Right kidney (tissue), 1 donor: ENCODE measurements at regions not wholly inside any gene's neighbourhood (a gene's known extent, or its start where the extent isn't known, plus 50 kb on each side); places are given as distances from the start of the nearest gene placed in this dataset.

Experiments
- DNase-seq: peaks from one replicate; pipeline ENCODE4 v3.0.0-alpha.2; 2016

- no peak for DNase-seq
These were observed 236.8 kb upstream of the FAM98A start for GRCh38 chr2:33835911-33836310.

GRCh38 chr2:33822964-33823363 lies 223.9 kb upstream of the FAM98A start:
- DNase-seq, result no peak

GRCh38 chr2:33812707-33813106 lies 213.6 kb upstream of the FAM98A start:
- DNase-seq, result no peak

DNA sequence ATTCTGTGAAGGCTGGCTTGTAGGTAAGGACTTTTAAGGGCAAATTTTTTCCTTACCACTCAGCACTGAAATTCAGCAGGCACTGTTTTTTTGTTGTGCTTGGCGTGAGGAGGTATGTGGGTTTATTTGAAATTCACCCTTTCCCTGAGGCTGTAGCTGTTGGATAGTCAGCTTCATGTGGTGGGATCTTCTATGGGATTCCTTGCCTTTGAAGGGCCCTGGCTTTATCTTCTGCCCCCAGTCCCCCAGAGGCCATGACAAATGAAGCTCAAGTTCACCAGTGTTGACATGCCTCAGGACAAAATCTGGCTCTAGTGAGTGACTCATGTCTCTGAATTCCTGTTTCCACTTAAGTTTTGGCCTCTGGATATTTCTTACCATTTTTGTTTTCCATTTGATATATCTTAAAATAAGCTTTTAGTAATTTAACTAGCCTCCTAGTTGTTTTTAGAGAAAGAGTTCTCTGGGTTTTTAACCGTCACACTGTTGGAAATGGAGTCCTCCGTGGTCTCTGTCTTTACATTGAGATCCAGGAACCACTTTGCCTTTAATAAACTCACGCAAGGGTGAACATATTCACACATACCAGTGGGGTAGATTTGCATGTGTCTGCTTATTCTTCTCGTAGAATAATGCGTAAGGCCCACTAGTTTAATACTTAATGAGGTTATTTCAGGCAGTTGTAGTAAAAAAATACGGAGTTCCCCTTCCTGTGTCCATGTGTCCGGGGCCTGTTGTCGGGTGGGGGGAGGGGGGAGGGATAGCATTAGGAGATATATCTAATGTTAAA lies 211.1 kb upstream of the FAM98A start:
- no peak for DNase-seq

- DNase-seq, result no peak
These were observed 206.9 kb upstream of the FAM98A start for GRCh38 chr2:33806041-33806440.

DNA sequence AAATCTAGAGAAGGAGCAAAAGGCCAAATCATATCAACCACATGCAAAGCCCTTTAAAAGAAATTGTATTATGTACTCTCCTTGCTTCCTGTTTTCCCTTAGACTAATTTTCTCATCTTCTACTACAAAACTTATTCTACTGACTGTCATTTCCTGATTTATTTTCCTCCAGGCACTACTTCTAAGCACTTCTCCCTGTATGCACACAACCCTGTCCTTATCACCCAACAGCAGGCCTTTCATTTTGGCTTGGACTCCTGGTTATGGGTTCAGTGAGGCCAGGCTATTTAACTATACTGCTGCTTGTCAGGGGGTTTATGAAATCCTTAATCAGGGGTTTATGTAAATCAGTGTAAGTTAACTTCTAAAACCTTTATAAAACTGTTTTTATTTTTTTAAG lies 205.1 kb upstream of the FAM98A start:
- DNase-seq, result no peak

GRCh38 chr2:33796511-33796910 lies 197.4 kb upstream of the FAM98A start:
- no peak for DNase-seq

DNA sequence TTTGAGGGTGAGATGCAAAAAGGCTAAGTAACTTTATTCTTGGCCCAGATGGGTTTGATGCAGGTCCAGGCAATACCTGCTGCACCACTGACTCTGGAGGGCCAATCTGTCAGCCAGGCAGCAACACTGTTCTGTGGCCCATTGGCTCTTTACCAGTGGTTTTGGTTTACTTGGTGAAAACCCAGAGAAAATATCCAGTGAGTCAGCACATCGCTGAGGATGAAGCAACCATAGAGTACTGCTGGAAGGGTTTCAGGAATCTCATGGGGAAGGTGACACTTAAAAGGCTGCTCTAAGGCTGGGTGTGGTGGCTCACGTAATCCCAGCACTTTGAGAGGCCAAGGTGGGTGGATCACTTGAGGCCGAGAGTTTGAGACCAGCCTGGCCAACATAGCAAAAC lies 192.5 kb upstream of the FAM98A start:
- DNase-seq, result no peak

DNA sequence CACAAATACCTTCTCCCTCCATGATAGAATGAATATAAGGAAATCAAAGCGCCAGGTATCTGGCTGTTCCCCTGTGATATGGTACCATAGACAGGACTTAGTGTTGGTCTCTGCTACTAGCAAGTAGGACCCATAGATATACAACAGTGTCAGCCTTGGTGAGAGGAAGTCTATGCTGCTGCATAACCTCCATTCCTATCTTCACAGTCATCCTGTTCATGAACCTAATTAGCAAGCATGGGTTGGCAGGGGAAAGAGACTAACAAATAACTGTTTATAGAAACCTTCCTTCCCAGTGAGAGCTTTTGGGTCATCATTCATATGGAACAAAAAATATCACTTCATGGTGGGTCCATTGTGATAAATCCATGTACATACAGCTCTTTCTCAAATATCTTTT lies 188.9 kb upstream of the FAM98A start:
- DNase-seq, result no peak

GRCh38 chr2:33786881-33787280 lies 187.8 kb upstream of the FAM98A start:
- no peak for DNase-seq

DNA sequence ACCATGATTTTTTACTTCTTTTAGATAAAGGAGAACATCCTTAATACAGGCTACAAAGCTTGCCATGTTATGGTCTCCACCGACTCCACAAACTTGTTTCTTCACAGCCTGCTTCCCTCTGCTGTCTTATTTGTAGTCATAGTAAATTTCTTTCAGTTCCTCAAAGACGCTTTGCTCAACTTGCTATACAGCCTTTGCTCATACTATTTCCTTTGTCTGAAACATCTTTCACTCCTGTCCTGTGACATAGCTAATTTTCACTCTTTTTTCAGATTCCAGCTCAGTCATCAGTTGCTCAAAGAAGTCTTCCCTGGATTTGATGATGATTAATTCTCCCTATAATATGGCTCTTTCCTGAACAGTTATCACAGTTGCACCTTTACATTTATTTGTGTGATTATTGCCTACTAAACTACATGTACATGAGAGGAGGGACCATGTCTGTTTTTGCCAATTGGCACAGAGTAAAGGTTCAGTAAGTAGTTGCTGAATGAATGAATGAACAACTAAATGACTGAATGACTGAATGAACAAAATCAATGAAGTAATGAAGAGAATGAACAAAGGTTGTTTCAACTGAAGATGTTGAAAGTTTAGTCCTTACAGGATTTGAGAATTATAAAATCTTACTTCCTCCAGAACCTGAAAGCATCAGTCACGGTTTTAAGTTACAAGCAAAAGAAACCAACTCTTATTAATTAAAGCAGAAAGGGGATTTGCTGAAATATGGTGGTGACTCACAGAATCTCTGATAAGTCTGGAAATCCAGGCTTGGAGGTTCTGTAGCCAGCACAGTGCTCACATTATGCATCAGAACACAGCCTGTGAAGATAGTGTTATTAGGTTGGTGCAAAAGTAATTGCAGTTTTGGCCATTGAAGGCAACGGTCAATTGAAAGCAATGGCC lies 186.4 kb upstream of the FAM98A start:
- no peak for DNase-seq

DNA sequence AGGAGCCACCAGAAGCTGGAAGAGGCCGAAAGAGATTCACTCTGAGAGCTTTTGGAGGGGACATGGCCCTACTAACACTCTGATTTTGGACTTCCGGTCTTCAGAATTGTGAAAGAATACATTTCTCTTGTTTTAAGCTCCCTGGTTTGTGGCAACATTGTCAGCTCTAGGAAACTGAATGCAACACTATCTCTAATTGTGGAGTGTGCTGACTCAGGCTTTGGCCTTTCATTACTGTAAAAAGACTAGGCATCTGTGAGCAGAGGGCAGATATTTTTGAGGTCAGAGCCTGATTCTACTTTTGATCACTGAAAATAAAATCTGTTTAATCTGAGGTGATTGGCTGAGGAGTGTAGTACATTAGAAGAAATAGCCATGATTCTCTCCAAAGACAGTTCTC lies 185.4 kb upstream of the FAM98A start:
- no peak for DNase-seq

GRCh38 chr2:33782395-33783230 lies 183.5 kb upstream of the FAM98A start:
- no peak for DNase-seq

DNA sequence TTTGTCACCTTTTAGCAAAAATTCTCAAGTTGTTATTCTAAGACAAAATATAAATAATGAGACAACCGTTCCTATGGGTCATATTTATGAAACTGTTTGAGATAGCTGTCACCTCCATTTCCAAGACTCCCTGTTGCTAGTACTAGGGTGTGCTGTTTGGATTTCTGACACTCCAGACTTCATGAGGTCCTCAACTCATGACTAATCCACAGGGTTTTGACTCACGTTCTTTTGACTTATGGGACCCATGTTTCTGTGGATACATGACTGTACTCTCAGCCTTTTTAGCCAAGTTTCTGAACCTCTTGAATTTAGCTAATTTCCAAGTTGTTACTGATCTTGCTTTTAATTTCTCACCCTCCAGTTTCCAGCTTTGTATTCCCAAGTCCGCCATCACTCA lies 178.7 kb upstream of the FAM98A start:
- DNase-seq, result no peak

- DNase-seq, result no peak
These were observed 176.2 kb upstream of the FAM98A start for GRCh38 chr2:33775306-33775705.

DNA sequence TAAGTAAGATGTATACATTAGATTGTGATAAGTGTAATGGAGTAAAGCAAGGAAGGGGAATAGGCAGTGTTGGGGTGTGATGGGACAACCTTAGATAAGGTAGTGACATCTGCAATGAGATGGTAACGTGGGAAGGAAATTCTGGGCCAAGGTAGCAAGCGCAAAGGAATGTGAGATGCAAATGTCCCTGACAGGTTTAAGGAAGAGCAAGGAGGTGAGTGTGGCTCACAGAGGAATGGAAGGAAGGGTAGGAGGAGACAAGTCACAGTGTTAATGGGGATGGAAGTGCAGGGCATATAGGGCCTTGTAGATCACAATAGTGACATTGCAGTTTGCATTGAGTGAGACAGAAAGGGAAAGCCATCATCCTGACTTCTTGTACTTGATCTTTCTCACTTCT lies 170.9 kb upstream of the FAM98A start:
- no peak for DNase-seq

GRCh38 chr2:33766175-33766574 lies 167.1 kb upstream of the FAM98A start:
- no peak for DNase-seq

DNA sequence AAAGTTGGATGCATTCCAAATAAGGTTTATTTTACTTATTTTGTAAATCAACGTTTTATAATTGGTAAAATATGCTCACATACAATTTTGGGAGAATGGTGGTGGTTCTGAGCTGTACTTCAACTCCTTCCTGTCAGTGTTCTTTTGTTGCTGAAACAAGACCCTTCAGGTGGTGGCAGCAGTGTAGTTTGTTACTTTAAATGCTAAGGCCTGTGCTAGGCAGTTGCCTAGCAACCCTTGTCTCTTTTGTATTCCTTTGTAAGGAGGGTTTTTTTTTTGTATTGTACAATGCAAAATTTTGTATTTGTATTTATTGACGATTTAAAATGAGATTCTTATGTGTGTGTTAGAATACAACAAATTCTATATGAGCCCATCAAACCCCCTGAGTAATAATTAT lies 166.0 kb upstream of the FAM98A start:
- DNase-seq, result no peak

DNA sequence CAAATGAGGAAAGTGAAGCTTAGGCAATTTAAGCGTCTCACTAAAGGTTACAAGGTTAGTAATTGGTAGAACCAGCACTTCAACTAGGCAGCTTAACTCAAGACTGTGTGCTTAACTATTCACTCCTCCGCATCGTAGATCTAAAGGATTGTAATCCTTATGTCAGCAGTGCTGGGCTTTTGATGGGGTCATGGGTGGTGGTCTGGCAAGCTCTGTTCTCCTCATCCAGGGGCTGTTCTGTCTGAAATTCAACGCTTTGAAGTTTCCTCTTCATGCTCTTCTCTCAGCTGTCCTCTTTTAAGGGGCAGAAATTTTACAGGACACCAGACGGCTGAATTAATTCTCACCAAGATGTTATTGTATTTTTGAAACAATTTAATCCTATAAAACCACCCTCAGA lies 165.5 kb upstream of the FAM98A start:
- no peak for DNase-seq

DNA sequence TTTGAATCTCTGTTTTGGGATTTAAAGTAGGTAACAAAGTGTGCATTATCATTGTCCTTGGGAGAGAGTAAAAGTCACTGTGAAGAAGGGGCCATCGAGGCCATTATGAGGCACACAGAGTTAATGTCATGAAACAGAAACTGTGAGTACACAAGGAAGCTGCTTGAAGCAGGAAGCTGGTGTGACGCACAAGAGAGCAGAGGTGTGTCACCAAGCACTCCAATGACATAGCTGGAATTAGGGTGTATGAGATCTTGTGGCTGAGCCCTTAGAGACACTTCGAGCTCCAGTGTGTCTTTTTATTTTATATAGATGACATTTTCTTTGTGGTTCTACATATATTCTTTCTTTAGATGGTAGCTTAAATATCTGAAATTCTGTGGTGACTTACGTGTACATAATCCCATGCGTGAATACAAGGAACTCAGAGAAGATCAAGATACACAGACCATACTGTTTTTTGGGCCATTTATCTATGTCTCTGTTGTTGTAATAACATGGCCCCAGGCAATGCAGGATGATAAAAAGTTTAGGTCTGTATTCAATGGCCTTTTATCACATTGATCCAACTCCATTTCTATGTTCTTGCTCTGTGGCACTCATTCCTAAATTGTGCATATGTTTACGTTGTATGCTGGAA lies 164.7 kb upstream of the FAM98A start:
- no peak for DNase-seq

DNA sequence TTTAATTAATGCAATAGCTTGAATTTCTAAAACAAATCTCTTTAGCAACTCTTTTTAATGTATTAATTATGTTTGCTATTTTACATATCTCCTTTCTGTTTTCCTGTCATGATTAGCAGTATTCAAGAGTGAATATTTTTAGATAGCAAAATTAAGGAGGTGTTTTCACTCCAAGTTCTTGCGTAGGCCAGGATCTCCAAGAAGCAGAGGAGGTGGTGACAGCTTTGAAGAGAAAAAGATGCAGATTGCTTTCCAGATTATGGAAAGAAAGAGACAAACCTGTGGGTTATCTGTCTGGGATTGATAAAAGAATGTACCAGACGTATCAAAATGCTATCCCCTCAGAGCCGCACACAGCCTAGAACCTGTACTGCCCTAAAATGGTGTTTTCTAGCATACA lies 163.5 kb upstream of the FAM98A start:
- no peak for DNase-seq

- DNase-seq, result no peak
These were observed 147.2 kb upstream of the FAM98A start for GRCh38 chr2:33746208-33746800.
